ENCODE measurements at regions not wholly inside any gene's neighbourhood (a gene's known extent, or its start where the extent isn't known, plus 50 kb on each side); places are given as distances from the start of the nearest gene placed in this dataset.

DNA sequence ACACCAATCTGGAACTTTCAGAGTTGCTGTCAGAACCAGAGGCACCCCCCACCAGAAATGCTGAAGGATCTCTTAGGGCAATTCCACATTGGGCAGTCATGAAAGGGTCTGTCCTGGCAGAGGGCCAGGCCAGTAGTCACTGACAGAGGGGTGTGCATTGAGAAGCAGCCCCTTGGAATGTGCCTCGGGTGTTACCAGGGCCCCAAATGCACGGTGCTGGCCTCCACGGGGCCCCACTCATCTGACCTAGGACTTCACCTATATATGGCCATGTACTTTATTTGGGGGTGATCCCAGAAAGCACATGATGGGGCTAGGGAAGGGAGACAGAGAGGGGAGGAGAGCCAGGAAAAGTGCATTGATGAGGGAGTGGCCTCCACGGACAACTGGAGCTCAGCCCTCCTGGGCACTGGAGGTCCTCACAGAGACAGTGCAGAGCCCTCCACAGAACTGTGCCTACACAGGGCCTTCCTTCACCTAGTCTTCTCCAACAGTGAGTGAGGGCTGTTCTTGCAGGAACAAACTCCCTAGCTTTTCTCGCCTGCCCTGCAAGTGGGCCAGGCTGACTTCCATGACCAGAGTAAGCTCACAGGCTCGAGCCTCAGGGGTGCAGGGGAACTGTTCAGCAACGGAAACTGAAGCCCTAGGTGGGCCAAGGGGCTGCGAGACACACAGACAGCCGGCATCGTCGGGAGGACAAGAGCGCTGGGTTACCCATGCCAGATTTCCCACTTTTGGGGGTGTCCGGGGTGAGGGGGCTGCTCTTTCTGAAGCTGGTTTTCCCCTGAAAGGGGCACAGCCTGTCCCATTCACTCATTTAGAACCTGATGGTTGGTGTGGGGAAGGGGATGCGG is 136.2 kb downstream of the HMX1 start:
- DNase-seq = no peak
- Mint-ChIP-seq H3K36me3 (ENCODE audit: insufficient read depth, unreplicated experiment) (no peaks in the 10 kb centered on the region), H3K4me1 (ENCODE audit: low read depth, unreplicated experiment) (no peaks in the 10 kb centered on the region), H3K4me3 (ENCODE audit: low read depth, unreplicated experiment) (no peak overlapping the region), H3K27me3 (ENCODE audit: unreplicated experiment) (peaks cover 15% of the 10 kb centered on the region), H3K27ac (ENCODE audit: unreplicated experiment) (no peak overlapping the region), H3K9me3 (ENCODE audit: low read depth, unreplicated experiment) (no peaks in the 10 kb centered on the region)
- intact Hi-C loops (cut with micrococcal nuclease; ENCODE audit: unreplicated experiment) = no loop called here
- BruUV-seq (replicated peaks) = no TSS peak
- TF ChIP-seq, protein P1, sequence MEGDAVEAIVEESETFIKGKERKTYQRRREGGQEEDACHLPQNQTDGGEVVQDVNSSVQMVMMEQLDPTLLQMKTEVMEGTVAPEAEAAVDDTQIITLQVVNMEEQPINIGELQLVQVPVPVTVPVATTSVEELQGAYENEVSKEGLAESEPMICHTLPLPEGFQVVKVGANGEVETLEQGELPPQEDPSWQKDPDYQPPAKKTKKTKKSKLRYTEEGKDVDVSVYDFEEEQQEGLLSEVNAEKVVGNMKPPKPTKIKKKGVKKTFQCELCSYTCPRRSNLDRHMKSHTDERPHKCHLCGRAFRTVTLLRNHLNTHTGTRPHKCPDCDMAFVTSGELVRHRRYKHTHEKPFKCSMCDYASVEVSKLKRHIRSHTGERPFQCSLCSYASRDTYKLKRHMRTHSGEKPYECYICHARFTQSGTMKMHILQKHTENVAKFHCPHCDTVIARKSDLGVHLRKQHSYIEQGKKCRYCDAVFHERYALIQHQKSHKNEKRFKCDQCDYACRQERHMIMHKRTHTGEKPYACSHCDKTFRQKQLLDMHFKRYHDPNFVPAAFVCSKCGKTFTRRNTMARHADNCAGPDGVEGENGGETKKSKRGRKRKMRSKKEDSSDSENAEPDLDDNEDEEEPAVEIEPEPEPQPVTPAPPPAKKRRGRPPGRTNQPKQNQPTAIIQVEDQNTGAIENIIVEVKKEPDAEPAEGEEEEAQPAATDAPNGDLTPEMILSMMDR (IDR thresholded peaks at IDR 0.05; ENCODE audit: unreplicated experiment) = no peak
- CTCF ChIA-PET = no interaction called here

DNA sequence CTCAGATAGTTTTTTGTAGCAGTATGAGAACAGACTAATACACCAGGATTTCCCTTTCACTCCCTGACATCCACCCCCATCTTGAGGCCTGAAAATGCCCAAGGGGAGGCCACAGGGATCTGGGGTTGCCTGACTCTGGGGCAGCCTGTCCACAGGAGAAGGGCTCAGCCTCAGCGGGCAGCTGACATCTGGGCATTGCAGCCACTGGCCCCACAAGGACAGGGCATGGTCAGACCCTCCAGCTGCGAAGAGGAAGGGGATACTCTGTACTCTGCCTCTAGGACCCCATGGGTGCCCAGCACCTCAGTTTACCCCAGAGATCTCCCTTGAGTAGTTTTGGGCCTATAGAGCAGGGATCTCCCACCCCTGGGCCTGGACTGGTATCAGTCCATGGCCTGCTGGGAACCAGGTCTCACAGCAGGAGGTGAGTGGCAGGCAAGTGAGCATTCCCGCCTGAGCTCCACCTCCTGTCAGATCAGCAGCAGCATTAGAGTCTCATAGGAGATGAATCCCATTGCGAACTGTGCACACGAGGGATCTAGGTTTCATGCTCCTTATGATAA is 138.9 kb downstream of the HMX1 start:
- Mint-ChIP-seq H3K4me3 (ENCODE audit: low read depth, unreplicated experiment) (no peak overlapping the region), H3K4me1 (ENCODE audit: low read depth, unreplicated experiment) (no peaks in the 10 kb centered on the region), H3K27ac (ENCODE audit: unreplicated experiment) (no peak overlapping the region), H3K9me3 (ENCODE audit: low read depth, unreplicated experiment) (no peaks in the 10 kb centered on the region), H3K27me3 (ENCODE audit: unreplicated experiment) (peaks cover 6% of the 10 kb centered on the region), H3K36me3 (ENCODE audit: insufficient read depth, unreplicated experiment) (no peaks in the 10 kb centered on the region)
- DNase-seq = no peak
- intact Hi-C loops (cut with micrococcal nuclease; ENCODE audit: unreplicated experiment) = no loop called here
- TF ChIP-seq, protein P1 (IDR thresholded peaks at IDR 0.05; ENCODE audit: unreplicated experiment) = no peak
- CTCF ChIA-PET = no interaction called here
- no TSS peak for BruUV-seq (replicated peaks)

DNA sequence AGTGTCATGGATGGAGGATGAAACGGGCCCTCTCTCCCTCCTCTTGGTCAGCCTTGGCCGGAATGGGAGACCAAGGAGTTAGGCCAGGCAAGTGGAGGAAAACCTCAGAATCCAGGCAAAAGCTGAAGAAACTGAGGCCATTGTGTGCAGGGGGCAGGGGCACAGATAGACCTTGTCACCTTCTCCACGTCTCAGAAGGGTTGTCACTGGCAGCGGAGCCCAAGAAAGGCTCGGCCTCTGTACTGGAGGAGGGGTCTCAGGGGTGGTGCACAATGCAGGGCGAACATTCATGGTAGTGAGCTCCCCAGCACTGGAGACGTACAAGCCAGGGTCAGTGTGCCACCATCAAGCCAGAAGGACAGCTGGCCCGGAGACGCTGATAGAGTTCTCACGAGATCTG is 139.5 kb downstream of the CPZ start:
- H3K27me3 Mint-ChIP-seq (ENCODE audit: unreplicated experiment) = peaks cover 13% of the 10 kb centered on the region
- no peaks in the 10 kb centered on the region for H3K4me1 Mint-ChIP-seq (ENCODE audit: low read depth, unreplicated experiment)
- no TSS peak for BruUV-seq (replicated peaks)
- DNase-seq = no peak
- no peaks in the 10 kb centered on the region for H3K9me3 Mint-ChIP-seq (ENCODE audit: low read depth, unreplicated experiment)
- no peak overlapping the region for H3K27ac Mint-ChIP-seq (ENCODE audit: unreplicated experiment)
- no peak overlapping the region for H3K4me3 Mint-ChIP-seq (ENCODE audit: low read depth, unreplicated experiment)
- TF ChIP-seq, protein P1 (IDR thresholded peaks at IDR 0.05; ENCODE audit: unreplicated experiment) = no peak
- intact Hi-C loops (cut with micrococcal nuclease; ENCODE audit: unreplicated experiment) = no loop called here
- H3K36me3 Mint-ChIP-seq (ENCODE audit: insufficient read depth, unreplicated experiment) = no peaks in the 10 kb centered on the region
- CTCF ChIA-PET = no interaction called here

DNA sequence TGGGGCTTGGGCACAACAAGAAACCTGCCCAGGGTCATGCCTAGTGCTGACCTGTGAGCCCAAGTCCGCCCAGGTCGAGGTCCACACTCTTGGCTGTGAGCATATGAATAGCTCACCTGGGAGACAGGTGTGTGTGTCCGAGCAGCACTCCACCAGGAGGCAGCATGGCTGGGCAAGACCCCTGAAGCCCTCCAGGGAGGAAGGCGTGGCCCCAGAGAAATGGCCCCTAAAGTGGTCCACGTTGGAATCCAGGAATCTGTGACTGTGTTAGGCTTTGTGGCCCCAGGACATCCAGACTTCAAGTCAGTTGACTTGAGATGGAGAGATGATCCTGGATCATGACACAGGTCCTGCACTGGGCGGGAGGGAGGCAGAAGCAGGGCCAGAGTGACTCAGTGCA is 138.8 kb downstream of the CPZ start:
- H3K27ac Mint-ChIP-seq (ENCODE audit: unreplicated experiment) = no peak overlapping the region

More for the DNA sequence above, 138.8 kb downstream of the CPZ start:
- no peaks in the 10 kb centered on the region for H3K4me1 Mint-ChIP-seq (ENCODE audit: low read depth, unreplicated experiment)
- BruUV-seq (replicated peaks) = no TSS peak
- CTCF ChIA-PET = no interaction called here
- no peak overlapping the region for H3K4me3 Mint-ChIP-seq (ENCODE audit: low read depth, unreplicated experiment)
- H3K9me3 Mint-ChIP-seq (ENCODE audit: low read depth, unreplicated experiment) = no peaks in the 10 kb centered on the region
- no peak for DNase-seq
- TF ChIP-seq, protein P1 (IDR thresholded peaks at IDR 0.05; ENCODE audit: unreplicated experiment) = no peak
- peaks cover 20% of the 10 kb centered on the region for H3K27me3 Mint-ChIP-seq (ENCODE audit: unreplicated experiment)
- no peaks in the 10 kb centered on the region for H3K36me3 Mint-ChIP-seq (ENCODE audit: insufficient read depth, unreplicated experiment)
- intact Hi-C loops (cut with micrococcal nuclease; ENCODE audit: unreplicated experiment) = no loop called here
